Mammary epithelial cell (primary cell): ENCODE measurements at regions not wholly inside any gene's neighbourhood (a gene's known extent, or its start where the extent isn't known, plus 50 kb on each side); places are given as distances from the start of the nearest gene placed in this dataset.

Experiments
- CTCF ChIP-seq, 2 donors: IDR thresholded peaks in 1 of 2; conservative IDR thresholded peaks in 1 of 2; 2 replicates each; pipeline ENCODE4 v1.5.1; 2011 to 2012; ENCODE audit warnings: inconsistent platforms in 2 of 2, low read length in 2 of 2, mild to moderate bottlenecking in 2 of 2, control low read depth in 1 of 2, low read depth in 1 of 2; ENCODE audit not compliant: insufficient read depth in 1 of 2; ENCODE audit errors: extremely low read depth in 1 of 2
- EZH2 ChIP-seq: IDR thresholded peaks from 2 replicates; pipeline ENCODE4 v1.6.1; 2012; ENCODE audit warnings: low read length, inconsistent platforms, borderline replicate concordance

GRCh38 chr5:166353580-166353979 lies 1937.9 kb upstream of the WWC1 start:
- TF ChIP-seq EZH2 (no peak), CTCF (conservative IDR thresholded peaks at IDR 0.05 in 1 of 2, IDR thresholded peaks at IDR 0.05 in 1 of 2; ENCODE audit: extremely low read depth in 1 of 2, insufficient read depth in 1 of 2, low read depth in 1 of 2, low read length in 2 of 2) (no peak)
